ENCODE measurements at regions not wholly inside any gene's neighbourhood (a gene's known extent, or its start where the extent isn't known, plus 50 kb on each side); places are given as distances from the start of the nearest gene placed in this dataset.

- H2AK5ac ChIP-seq (ENCODE audit: low read depth, low read length), result no peak overlapping the region
- H3K9me3 ChIP-seq (ENCODE audit: control insufficient read depth, insufficient read depth, low read length), result peaks cover 3% of the 10 kb centered on the region; the same call in 1 of the 2 replicates
- H3K27ac ChIP-seq (ENCODE audit: insufficient read depth, low read length), result no peak overlapping the region
- H3K4ac ChIP-seq (ENCODE audit: low read depth, low read length), result no peak overlapping the region
- DNase-seq (no peak), ATAC-seq (ENCODE audit: low read depth) (no peak)
- no peak overlapping the region for H4K8ac ChIP-seq (ENCODE audit: low read depth in 2 of 2, low read length in 2 of 2)
- POLR2A ChIA-PET (ENCODE audit: unreplicated experiment), result no interaction called here
- no peaks in the 10 kb centered on the region for H3K79me1 ChIP-seq (ENCODE audit: low read depth in 1 of 2, low read length in 2 of 2)
- H3K4me2 ChIP-seq (ENCODE audit: low read depth, low read length), result no peak overlapping the region
- H2BK15ac ChIP-seq (ENCODE audit: low read depth, low read length), result no peak overlapping the region
- H3K9me1 ChIP-seq (ENCODE audit: insufficient read depth, low read length), result no peaks in the 10 kb centered on the region
- H3K18ac ChIP-seq (ENCODE audit: low read depth, low read length), result no peak overlapping the region
- no peak overlapping the region for H3K4me3 ChIP-seq (ENCODE audit: insufficient read depth, low read depth, low read length)
- H3K56ac ChIP-seq (ENCODE audit: extremely low read depth, insufficient read depth, low read length), result no peak overlapping the region
- H3K9ac ChIP-seq (ENCODE audit: low read depth, low read length), result no peak overlapping the region
- no peaks in the 10 kb centered on the region for H3K4me1 ChIP-seq (ENCODE audit: control insufficient read depth, insufficient read depth, low read length)
- BruUV-seq (replicated peaks), result no TSS peak
- no peak overlapping the region for H2AK9ac ChIP-seq (replicated peaks; ENCODE audit: low read depth, low read length, poor library complexity)
- no peak for TF ChIP-seq RFX5 (IDR thresholded peaks at IDR 0.05; ENCODE audit: low read depth, low read length)
- TF ChIP-seq MAFK (IDR thresholded peaks at IDR 0.05; ENCODE audit: low read depth, low read length), result no peak
- no peak for TF ChIP-seq CTCF (conservative IDR thresholded peaks at IDR 0.05; ENCODE audit: low read depth, low read length)
- TF ChIP-seq MXI1 (IDR thresholded peaks at IDR 0.05; ENCODE audit: borderline replicate concordance, low read depth, low read length), result no peak
- no peak for TF ChIP-seq MAZ (IDR thresholded peaks at IDR 0.05; ENCODE audit: borderline replicate concordance, low read depth, low read length)
- no peak for TF ChIP-seq RAD21 (IDR thresholded peaks at IDR 0.05; ENCODE audit: low read length)
- no peak overlapping the region for H3K14ac ChIP-seq (replicated peaks; ENCODE audit: low read depth, low read length)
- H4K5ac ChIP-seq (ENCODE audit: low read depth, low read length), result no peak overlapping the region
- H3K23ac ChIP-seq (ENCODE audit: low read depth, low read length), result no peak overlapping the region
- in situ Hi-C loops (cut with MboI; ENCODE audit: low sequenced_read_pairs) (no loop called here), intact Hi-C loops (cut with micrococcal nuclease) (no loop called here), dilution Hi-C loops (cut with HindIII; ENCODE audit: low sequenced_read_pairs, unreplicated experiment) (no loop called here)
- H3K27me3 ChIP-seq (ENCODE audit: control insufficient read depth, insufficient read depth, low read length), result no peaks in the 10 kb centered on the region
- H2BK20ac ChIP-seq (ENCODE audit: low read depth, low read length), result no peak overlapping the region
- no CpG with 5 or more reads among the region's 1 CpG for WGBS, 2 experiments (ENCODE audit: extremely low coverage in 2 of 2, insufficient read length in 1 of 2)
- H3K36me3 ChIP-seq (ENCODE audit: control insufficient read depth, insufficient read depth, low read length), result no peaks in the 10 kb centered on the region
- H2BK120ac ChIP-seq (ENCODE audit: low read depth, low read length), result no peak overlapping the region
- no peaks in the 10 kb centered on the region for H4K20me1 ChIP-seq (ENCODE audit: insufficient read depth, low read length)
- H2BK5ac ChIP-seq (ENCODE audit: low read depth, low read length, poor library complexity, severe bottlenecking), result no peak overlapping the region
- H4K91ac ChIP-seq (ENCODE audit: insufficient read depth, low read depth, low read length), result no peak overlapping the region
- CTCF ChIA-PET, result no interaction called here
- H2AFZ ChIP-seq (replicated peaks; ENCODE audit: low read length, poor library complexity), result no peak overlapping the region
Observed at GRCh38 chr1:83546874-83547273, 452.1 kb downstream of the TTLL7 start.
